Adrenal gland (tissue), 5 donors: ENCODE measurements at regions not wholly inside any gene's neighbourhood (a gene's known extent, or its start where the extent isn't known, plus 50 kb on each side); places are given as distances from the start of the nearest gene placed in this dataset.

Source experiments
- CTCF ChIP-seq, 6 experiments: fragments of 450-650 bp in 4 of 6; fragments of 200-600 bp in 2 of 6; sonication (generic) in 1 of 6; IDR thresholded peaks; 1 replicate in 5 of 6; 2 replicates in 1 of 6; pipeline versions ENCODE4 v1.5.1 to v1.8.0; 2016 to 2021; ENCODE audit warnings: antibody characterized with exemption in 6 of 6, mild to moderate bottlenecking in 2 of 6, moderate library complexity in 1 of 6
- POLR2A ChIP-seq, 2 donors: fragments of 450-650 bp; IDR thresholded peaks; one replicate each; pipeline ENCODE4 v1.6.1; 2017; ENCODE audit warnings: antibody characterized with exemption in 2 of 2, mild to moderate bottlenecking in 2 of 2, moderate library complexity in 1 of 2
- donor health status: DM: no; HTN: no; CAD: no.

DNA sequence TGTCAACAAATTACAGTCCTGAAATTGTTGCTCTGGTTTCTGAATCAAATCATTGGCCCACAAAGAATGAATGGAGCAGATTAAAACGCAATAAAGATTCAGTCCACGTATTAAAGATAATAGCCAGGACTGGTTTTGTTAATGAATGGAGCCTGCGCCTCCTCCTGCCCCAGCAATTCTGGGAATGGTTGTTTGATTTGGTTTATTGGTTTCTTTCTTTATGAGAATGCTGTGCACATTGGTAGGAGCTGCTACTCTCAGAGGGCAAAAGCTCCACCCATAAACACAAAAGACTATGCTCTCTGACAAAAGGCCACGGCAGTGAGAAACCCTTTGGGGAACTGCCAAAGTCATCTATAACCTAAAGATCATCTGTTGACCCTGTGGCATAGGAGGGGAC, 261.1 kb downstream of the ABHD5 start:
- TF ChIP-seq POLR2A (IDR thresholded peaks at IDR 0.05), result no peak
- TF ChIP-seq CTCF (IDR thresholded peaks at IDR 0.05), result no peak
